Liver (tissue), 8 donors: ENCODE measurements at regions not wholly inside any gene's neighbourhood (a gene's known extent, or its start where the extent isn't known, plus 50 kb on each side); places are given as distances from the start of the nearest gene placed in this dataset.

Experiments used
- DNase-seq: peaks from one replicate; pipeline ENCODE4 v3.0.0-alpha.2; 2017; ENCODE audit warnings: low spot score
- H3K27ac ChIP-seq, 2 donors: one replicate each; pipeline ENCODE4 v1.7.0; 2013; ENCODE audit warnings: inconsistent platforms in 2 of 2, low read length in 2 of 2, control low read depth in 1 of 2, low read depth in 1 of 2, mild to moderate bottlenecking in 1 of 2
- H3K27me3 ChIP-seq, 4 donors: one replicate each; pipeline versions ENCODE4 v1.6.1 to v1.7.0; 2013; ENCODE audit warnings: low read length in 3 of 4, inconsistent platforms in 1 of 4, mild to moderate bottlenecking in 1 of 4, moderate library complexity in 1 of 4; ENCODE audit not compliant: control insufficient read depth in 4 of 4, insufficient read depth in 4 of 4
- H3K36me3 ChIP-seq, 4 donors: one replicate each; pipeline versions ENCODE4 v1.6.1 to v1.7.0; 2013; ENCODE audit warnings: low read length in 3 of 4, mild to moderate bottlenecking in 3 of 4, low read depth in 1 of 4, moderate library complexity in 1 of 4; ENCODE audit not compliant: control insufficient read depth in 4 of 4, insufficient read depth in 3 of 4
- H3K4me1 ChIP-seq, 4 donors: one replicate each; pipeline versions ENCODE4 v1.6.1 to v1.7.0; 2013; ENCODE audit warnings: low read length in 3 of 4, mild to moderate bottlenecking in 3 of 4, moderate library complexity in 1 of 4; ENCODE audit not compliant: control insufficient read depth in 4 of 4, insufficient read depth in 4 of 4
- H3K4me3 ChIP-seq, 3 donors: one replicate each; pipeline versions ENCODE4 v1.6.1 to v1.7.0; 2013; ENCODE audit warnings: low read length in 3 of 3, control low read depth in 1 of 3, low read depth in 1 of 3, mild to moderate bottlenecking in 1 of 3
- H3K9ac ChIP-seq, 2 donors: one replicate each; pipeline ENCODE4 v1.7.0; 2013; ENCODE audit warnings: low read length in 2 of 2, mild to moderate bottlenecking in 2 of 2, moderate library complexity in 2 of 2, control low read depth in 1 of 2, low read depth in 1 of 2
- H3K9me3 ChIP-seq, 4 donors: one replicate each; pipeline versions ENCODE4 v1.6.1 to v1.7.0; 2013; ENCODE audit warnings: low read length in 3 of 4; ENCODE audit not compliant: control insufficient read depth in 4 of 4
- EGR1 ChIP-seq, 2 donors: IDR thresholded peaks; 2 replicates each; pipeline ENCODE4 v1.6.1; 2016 to 2018; ENCODE audit warnings: antibody characterized with exemption in 2 of 2, low read depth in 2 of 2
- FOXA1 ChIP-seq: IDR thresholded peaks from 2 replicates; pipeline ENCODE4 v1.6.1; 2016; ENCODE audit warnings: antibody characterized with exemption
- GABPA ChIP-seq, 2 donors: IDR thresholded peaks in 1 of 2; conservative IDR thresholded peaks in 1 of 2; 2 replicates each; pipeline ENCODE4 v1.6.1; 2016; ENCODE audit warnings: antibody characterized with exemption in 2 of 2, mild to moderate bottlenecking in 1 of 2, moderate library complexity in 1 of 2
- HNF4G ChIP-seq: IDR thresholded peaks from 2 replicates; pipeline ENCODE4 v1.6.1; 2016; ENCODE audit warnings: antibody characterized with exemption
- JUND ChIP-seq, 2 donors: IDR thresholded peaks; 2 replicates each; pipeline ENCODE4 v1.6.1; 2016; ENCODE audit warnings: antibody characterized with exemption in 2 of 2
- MAX ChIP-seq: IDR thresholded peaks from 2 replicates; pipeline ENCODE4 v1.6.1; 2016; ENCODE audit warnings: antibody characterized with exemption
- NR2F2 ChIP-seq: IDR thresholded peaks from 2 replicates; pipeline ENCODE4 v1.6.1; 2016; ENCODE audit warnings: antibody characterized with exemption
- RXRA ChIP-seq, 2 donors: IDR thresholded peaks; 2 replicates each; pipeline ENCODE4 v1.6.1; 2017 to 2018; ENCODE audit warnings: antibody characterized with exemption in 2 of 2, mild to moderate bottlenecking in 1 of 2
- SP1 ChIP-seq: IDR thresholded peaks from 2 replicates; pipeline ENCODE4 v1.6.1; 2018; ENCODE audit warnings: antibody characterized with exemption, mild to moderate bottlenecking
- YY1 ChIP-seq: IDR thresholded peaks from 2 replicates; pipeline ENCODE4 v1.6.1; 2016; ENCODE audit warnings: antibody characterized with exemption, mild to moderate bottlenecking
- WGBS: extraction: QIAGEN DNeasy Blood & Tissue Kit; methylation state at CpG from one replicate; pipeline ENCODE4 v1.1.7; 2013; 5-methylcytosine and 5-hydroxymethylcytosine counted together
- TF ChIP-seq, protein P1 (sequence below): IDR thresholded peaks from 2 replicates; pipeline ENCODE4 v1.6.1; 2016; ENCODE audit warnings: antibody characterized with exemption
- TF ChIP-seq, protein P2 (sequence below): fragments of 150-350 bp; IDR thresholded peaks from 2 replicates; pipeline ENCODE4 v1.5.1; 2017; ENCODE audit warnings: improper control_type of control experiment, low read depth, low read length; ENCODE audit not compliant: missing input control
- TF ChIP-seq, protein P3 (sequence below): IDR thresholded peaks from 2 replicates; pipeline ENCODE4 v1.6.1; 2016; ENCODE audit warnings: antibody characterized with exemption
- donor health status: healthy.
- donor health status: healthy.
- donor health status: healthy.
- donor health status: healthy.
- donor health status: healthy.

- H3K4me1 ChIP-seq: no peaks in the 10 kb centered on the region
- WGBS: 79% methylated on average over 2 of the region's 2 CpGs
- H3K9ac ChIP-seq: no peak overlapping the region
- H3K9me3 ChIP-seq: peaks cover 0 to 3% (median 0%) of the 10 kb centered on the region in 4 donors
- no peak overlapping the region for H3K27ac ChIP-seq
- H3K27me3 ChIP-seq: no peaks in the 10 kb centered on the region
- no peak for DNase-seq
- no peak overlapping the region for H3K4me3 ChIP-seq
- no peak for TF ChIP-seq RXRA (IDR thresholded peaks at IDR 0.05)
- TF ChIP-seq, protein P1, sequence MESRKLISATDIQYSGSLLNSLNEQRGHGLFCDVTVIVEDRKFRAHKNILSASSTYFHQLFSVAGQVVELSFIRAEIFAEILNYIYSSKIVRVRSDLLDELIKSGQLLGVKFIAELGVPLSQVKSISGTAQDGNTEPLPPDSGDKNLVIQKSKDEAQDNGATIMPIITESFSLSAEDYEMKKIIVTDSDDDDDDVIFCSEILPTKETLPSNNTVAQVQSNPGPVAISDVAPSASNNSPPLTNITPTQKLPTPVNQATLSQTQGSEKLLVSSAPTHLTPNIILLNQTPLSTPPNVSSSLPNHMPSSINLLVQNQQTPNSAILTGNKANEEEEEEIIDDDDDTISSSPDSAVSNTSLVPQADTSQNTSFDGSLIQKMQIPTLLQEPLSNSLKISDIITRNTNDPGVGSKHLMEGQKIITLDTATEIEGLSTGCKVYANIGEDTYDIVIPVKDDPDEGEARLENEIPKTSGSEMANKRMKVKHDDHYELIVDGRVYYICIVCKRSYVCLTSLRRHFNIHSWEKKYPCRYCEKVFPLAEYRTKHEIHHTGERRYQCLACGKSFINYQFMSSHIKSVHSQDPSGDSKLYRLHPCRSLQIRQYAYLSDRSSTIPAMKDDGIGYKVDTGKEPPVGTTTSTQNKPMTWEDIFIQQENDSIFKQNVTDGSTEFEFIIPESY: no peak
- no peaks in the 10 kb centered on the region for H3K36me3 ChIP-seq
These were observed 644.2 kb upstream of the SEMA6A start for GRCh38 chr5:117218789-117219188.

GRCh38 chr5:117212866-117213265 is 638.2 kb upstream of the SEMA6A start:
- Histone ChIP-seq H3K9ac (no peak overlapping the region), H3K4me1 (no peaks in the 10 kb centered on the region), H3K9me3 (peaks cover 0 to 3% (median 0%) of the 10 kb centered on the region in 4 donors), H3K27ac (no peak overlapping the region), H3K27me3 (no peaks in the 10 kb centered on the region), H3K4me3 (no peak overlapping the region), H3K36me3 (no peaks in the 10 kb centered on the region)
- TF ChIP-seq NR2F2 (no peak), MAX (no peak), YY1 (no peak), HNF4G (no peak)
- TF ChIP-seq, protein P2, sequence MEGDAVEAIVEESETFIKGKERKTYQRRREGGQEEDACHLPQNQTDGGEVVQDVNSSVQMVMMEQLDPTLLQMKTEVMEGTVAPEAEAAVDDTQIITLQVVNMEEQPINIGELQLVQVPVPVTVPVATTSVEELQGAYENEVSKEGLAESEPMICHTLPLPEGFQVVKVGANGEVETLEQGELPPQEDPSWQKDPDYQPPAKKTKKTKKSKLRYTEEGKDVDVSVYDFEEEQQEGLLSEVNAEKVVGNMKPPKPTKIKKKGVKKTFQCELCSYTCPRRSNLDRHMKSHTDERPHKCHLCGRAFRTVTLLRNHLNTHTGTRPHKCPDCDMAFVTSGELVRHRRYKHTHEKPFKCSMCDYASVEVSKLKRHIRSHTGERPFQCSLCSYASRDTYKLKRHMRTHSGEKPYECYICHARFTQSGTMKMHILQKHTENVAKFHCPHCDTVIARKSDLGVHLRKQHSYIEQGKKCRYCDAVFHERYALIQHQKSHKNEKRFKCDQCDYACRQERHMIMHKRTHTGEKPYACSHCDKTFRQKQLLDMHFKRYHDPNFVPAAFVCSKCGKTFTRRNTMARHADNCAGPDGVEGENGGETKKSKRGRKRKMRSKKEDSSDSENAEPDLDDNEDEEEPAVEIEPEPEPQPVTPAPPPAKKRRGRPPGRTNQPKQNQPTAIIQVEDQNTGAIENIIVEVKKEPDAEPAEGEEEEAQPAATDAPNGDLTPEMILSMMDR: no peak
- no peak for DNase-seq
- 75% methylated on average over 1 of the region's 1 CpG for WGBS

- H3K9me3 ChIP-seq: peaks cover 0 to 3% (median 0%) of the 10 kb centered on the region in 4 donors
- no peaks in the 10 kb centered on the region for H3K27me3 ChIP-seq
- no peak overlapping the region for H3K4me3 ChIP-seq
- no peak overlapping the region for H3K27ac ChIP-seq
- WGBS: 84% methylated on average over 1 of the region's 1 CpG
- H3K36me3 ChIP-seq: no peaks in the 10 kb centered on the region
- no peaks in the 10 kb centered on the region for H3K4me1 ChIP-seq
- H3K9ac ChIP-seq: no peak overlapping the region
- TF ChIP-seq RXRA (IDR thresholded peaks at IDR 0.05) (no peak), EGR1 (IDR thresholded peaks at IDR 0.05; ENCODE audit: low read depth in 2 of 2) (no peak), SP1 (no peak), YY1 (no peak), FOXA1 (no peak), NR2F2 (no peak), JUND (IDR thresholded peaks at IDR 0.05) (no peak), GABPA (IDR thresholded peaks at IDR 0.05 in 1 of 2, conservative IDR thresholded peaks at IDR 0.05 in 1 of 2) (no peak)
- TF ChIP-seq, protein P2: no peak
- TF ChIP-seq, protein P3, sequence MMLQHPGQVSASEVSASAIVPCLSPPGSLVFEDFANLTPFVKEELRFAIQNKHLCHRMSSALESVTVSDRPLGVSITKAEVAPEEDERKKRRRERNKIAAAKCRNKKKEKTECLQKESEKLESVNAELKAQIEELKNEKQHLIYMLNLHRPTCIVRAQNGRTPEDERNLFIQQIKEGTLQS: no peak
- TF ChIP-seq, protein P1: no peak
- no peak for DNase-seq
These were observed 636.2 kb upstream of the SEMA6A start for GRCh38 chr5:117210796-117211195.
